GM19452 (cell line): ENCODE measurements at regions not wholly inside any gene's neighbourhood (a gene's known extent, or its start where the extent isn't known, plus 50 kb on each side); places are given as distances from the start of the nearest gene placed in this dataset.

ENCODE experiments used
- ATAC-seq: cut with Tn5 transposase; IDR thresholded peaks from one replicate; pipeline ENCODE4 v1.9.1; 2021; ENCODE audit not compliant: unreplicated experiment

- no peak for ATAC-seq
Measured at GRCh38 chr10:57224811-57225210, 863.8 kb upstream of the ZWINT start.

- ATAC-seq: no peak
Measured at GRCh38 chr10:57222603-57223002, 861.5 kb upstream of the ZWINT start.

- ATAC-seq: no peak
Measured at GRCh38 chr10:57222129-57222528, 861.1 kb upstream of the ZWINT start.

GRCh38 chr10:57221674-57222073, 860.6 kb upstream of the ZWINT start:
- ATAC-seq: no peak

- ATAC-seq: no peak
Measured at GRCh38 chr10:57218382-57218781, 857.3 kb upstream of the ZWINT start.

GRCh38 chr10:57202356-57202755, 841.3 kb upstream of the ZWINT start:
- ATAC-seq: no peak

GRCh38 chr10:57188846-57189245, 827.8 kb upstream of the ZWINT start:
- no peak for ATAC-seq

- no peak for ATAC-seq
Measured at GRCh38 chr10:57186201-57186600, 825.1 kb upstream of the ZWINT start.

- ATAC-seq: no peak
Measured at GRCh38 chr10:57169597-57169996, 808.5 kb upstream of the ZWINT start.

GRCh38 chr10:57168611-57169240, 807.7 kb upstream of the ZWINT start:
- ATAC-seq: no peak

- ATAC-seq: no peak
Measured at GRCh38 chr10:57165671-57166070, 804.6 kb upstream of the ZWINT start.

GRCh38 chr10:57162231-57162630, 801.2 kb upstream of the ZWINT start:
- no peak for ATAC-seq

GRCh38 chr10:57161157-57161556, 800.1 kb upstream of the ZWINT start:
- no peak for ATAC-seq

GRCh38 chr10:57145548-57145947, 784.5 kb upstream of the ZWINT start:
- no peak for ATAC-seq

GRCh38 chr10:57142925-57143576, 782.0 kb upstream of the ZWINT start:
- no peak for ATAC-seq

- no peak for ATAC-seq
Measured at GRCh38 chr10:57141708-57142107, 780.6 kb upstream of the ZWINT start.

GRCh38 chr10:57119684-57120083, 758.6 kb upstream of the ZWINT start:
- ATAC-seq: no peak

GRCh38 chr10:57113545-57113944, 752.5 kb upstream of the ZWINT start:
- no peak for ATAC-seq

GRCh38 chr10:57102236-57102635, 741.2 kb upstream of the ZWINT start:
- no peak for ATAC-seq

GRCh38 chr10:57098146-57098545, 737.1 kb upstream of the ZWINT start:
- no peak for ATAC-seq

GRCh38 chr10:57096044-57096443, 735.0 kb upstream of the ZWINT start:
- no peak for ATAC-seq

- ATAC-seq: no peak
Measured at GRCh38 chr10:57094965-57095364, 733.9 kb upstream of the ZWINT start.

- no peak for ATAC-seq
Measured at GRCh38 chr10:57094083-57094482, 733.0 kb upstream of the ZWINT start.
